ENCODE measurements at regions not wholly inside any gene's neighbourhood (a gene's known extent, or its start where the extent isn't known, plus 50 kb on each side); places are given as distances from the start of the nearest gene placed in this dataset.

DNA sequence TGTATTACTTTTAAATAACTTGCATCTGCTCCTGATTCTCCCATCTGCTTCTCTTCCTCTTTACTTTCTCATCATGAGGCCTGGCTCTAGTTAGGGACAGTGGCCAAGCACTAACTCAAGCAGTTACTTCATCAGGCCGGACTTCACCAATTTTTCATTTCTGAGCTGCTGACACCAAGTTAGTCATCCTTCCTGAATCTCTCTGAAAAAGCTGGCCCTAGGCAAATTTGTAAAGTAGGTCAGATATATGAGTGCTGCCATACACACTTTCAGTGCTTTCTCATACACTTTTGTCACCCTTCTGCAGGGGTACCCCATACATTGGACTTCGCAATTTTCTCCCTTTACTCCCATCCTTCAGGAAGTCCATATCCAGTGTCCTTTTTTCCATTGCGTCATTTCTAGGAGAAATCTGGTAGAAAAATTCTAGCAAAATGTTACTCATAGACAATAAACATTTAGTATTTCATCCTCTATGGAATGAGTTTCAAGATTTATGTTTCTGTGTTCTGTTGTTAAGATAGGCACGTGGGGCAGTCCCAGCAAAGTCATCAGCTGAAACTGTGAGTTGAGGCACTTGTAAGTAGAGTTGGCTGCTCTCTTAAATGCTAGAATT, 276.8 kb upstream of the TMPO start:
- FAIRE-seq: no peak
- DNase-seq (ENCODE audit: insufficient read length, low spot score): no peak

GRCh38 chr12:98243190-98243589, 272.2 kb upstream of the TMPO start:
- no peak for DNase-seq (ENCODE audit: insufficient read length, low spot score)
- FAIRE-seq: peak; percentile 11

GRCh38 chr12:98244136-98244535, 271.3 kb upstream of the TMPO start:
- DNase-seq (ENCODE audit: insufficient read length, low spot score): no peak
- FAIRE-seq: no peak

DNA sequence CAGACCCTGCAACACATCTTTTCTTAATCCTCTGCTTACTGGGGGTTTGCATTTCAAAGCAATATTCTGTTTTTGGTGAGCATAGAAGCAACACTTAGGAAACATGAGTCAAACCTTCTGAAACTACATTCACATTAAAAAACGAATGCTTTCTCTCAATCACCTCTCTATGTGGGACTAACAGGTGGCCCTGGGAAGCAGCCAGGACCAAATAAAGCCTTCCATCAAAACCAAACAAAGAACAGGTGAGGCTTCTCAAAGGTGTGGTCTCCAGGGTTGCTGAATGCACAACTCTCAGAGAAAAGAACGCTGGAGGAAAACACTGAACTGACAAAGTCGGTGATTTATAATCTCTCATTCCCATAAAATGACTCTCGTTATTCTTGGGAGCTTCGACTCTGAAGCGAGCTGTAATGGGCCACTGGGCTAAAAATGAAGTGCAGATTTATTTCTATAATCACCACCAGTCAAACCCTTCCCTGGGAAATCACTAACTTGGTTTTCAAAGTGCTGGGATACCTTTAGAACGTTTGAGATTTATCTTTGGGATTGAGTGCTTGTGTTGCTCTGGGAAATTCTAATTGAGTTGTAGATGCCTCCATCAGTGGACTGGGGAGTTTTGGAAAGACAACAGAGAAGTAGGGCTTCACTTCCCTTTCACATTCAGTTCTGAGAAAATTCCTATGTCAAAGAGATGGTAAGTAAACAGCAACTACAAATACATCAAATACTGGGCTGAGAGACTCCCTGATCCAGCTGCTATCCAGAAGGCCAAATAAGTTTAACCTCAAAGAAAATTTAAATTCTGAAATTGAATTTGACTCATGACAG, 262.0 kb upstream of the TMPO start:
- no peak for DNase-seq (ENCODE audit: insufficient read length, low spot score)
- no peak for FAIRE-seq

DNA sequence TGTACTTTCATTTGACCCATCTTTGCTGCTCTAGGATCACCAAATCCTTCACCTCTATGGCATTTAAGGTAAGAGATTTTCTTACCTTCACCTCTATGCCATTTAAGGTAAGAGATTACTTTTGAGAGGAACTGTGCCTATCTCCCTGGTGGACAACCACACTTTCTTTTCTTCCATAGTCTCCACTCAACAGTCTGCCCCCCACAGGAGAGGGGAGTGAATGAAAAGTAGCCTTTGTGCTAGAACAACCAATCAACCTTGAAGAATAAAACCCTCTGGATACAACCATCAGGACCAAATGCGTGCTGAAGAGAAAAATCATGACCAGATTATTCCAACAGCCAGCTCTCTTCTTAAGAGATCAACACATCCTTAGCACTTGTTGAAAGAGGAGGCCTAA, 258.6 kb upstream of the TMPO start:
- FAIRE-seq: no peak
- no peak for DNase-seq (ENCODE audit: insufficient read length, low spot score)

DNA sequence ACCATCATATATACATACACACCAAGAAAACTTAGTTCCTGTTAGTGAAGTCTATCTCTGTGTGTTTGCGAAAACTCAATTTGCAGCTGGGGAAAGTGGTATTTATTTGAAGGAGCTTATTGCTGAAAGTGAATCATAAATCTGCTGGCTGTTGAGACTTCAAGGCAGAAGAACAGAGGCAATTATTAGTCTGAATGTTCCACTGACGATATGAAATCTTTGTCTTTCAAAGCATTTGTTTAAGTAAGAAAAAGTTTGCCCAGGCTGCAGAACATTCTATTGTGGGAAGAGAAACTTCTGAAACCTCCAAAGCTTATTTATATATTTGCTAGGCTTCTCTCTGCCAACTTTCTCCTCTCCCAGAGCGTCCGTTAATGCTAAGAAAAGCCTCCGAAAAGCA, 255.7 kb upstream of the TMPO start:
- FAIRE-seq (no peak), DNase-seq (ENCODE audit: insufficient read length, low spot score) (no peak)

DNA sequence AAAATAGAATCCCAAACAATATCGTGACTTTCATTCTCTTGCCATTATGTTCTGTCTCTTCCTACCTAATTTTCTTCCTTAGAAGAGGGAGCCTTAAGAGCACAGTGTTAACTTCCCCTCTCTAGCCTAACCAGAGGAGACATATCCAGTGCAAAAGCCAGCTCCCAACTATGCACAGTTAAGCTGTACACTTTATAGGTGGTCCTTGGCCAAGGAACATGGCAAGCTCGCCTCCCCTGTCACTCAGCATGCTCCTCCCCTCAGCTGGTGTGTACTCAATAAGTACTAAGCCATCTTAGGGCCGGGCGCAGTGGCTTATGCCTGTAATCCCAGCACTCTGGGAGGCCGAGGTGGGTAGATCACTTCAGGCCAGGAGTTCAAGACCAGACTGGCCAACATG, 255.1 kb upstream of the TMPO start:
- FAIRE-seq (no peak), DNase-seq (ENCODE audit: insufficient read length, low spot score) (no peak)

- DNase-seq (ENCODE audit: insufficient read length, low spot score): no peak
- no peak for FAIRE-seq
Measured at GRCh38 chr12:98262902-98263301, 252.5 kb upstream of the TMPO start.

- FAIRE-seq: peak; percentile 57
- DNase-seq (ENCODE audit: insufficient read length, low spot score): peak; percentile 13
Measured at GRCh38 chr12:98274430-98275130, 240.8 kb upstream of the TMPO start.

- peak; percentile 11 for FAIRE-seq
Measured at GRCh38 chr12:98275131-98275475, 240.3 kb upstream of the TMPO start.

GRCh38 chr12:98280152-98280551, 235.2 kb upstream of the TMPO start:
- no peak for FAIRE-seq
- no peak for DNase-seq (ENCODE audit: insufficient read length, low spot score)

More at GRCh38 chr12:98275131-98275475, 240.3 kb upstream of the TMPO start:
- no peak for DNase-seq (ENCODE audit: insufficient read length, low spot score)

- DNase-seq (ENCODE audit: insufficient read length, low spot score) (no peak), FAIRE-seq (no peak)
Measured at GRCh38 chr12:98280621-98281020, 234.8 kb upstream of the TMPO start.

DNA sequence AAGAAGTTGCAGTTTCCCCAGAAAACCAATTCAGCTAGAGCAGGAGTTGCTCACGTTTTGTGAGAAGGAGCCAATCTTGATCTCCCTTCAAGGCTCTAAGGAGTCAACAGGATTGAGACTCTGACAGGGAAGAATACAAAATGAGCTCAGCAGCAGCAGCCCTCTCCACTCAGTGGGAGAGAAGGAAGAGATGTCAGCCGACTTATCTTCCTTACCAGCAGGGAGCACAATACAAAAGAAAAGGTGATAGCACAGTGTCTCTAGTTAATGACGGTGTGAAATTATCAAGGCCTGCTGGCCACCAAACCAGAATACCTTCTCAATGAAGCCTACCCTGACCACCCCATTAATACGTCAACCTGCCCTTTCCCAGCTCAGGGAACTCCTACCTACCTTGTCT, 223.6 kb upstream of the TMPO start:
- DNase-seq (ENCODE audit: insufficient read length, low spot score) (no peak), FAIRE-seq (no peak)

- no peak for FAIRE-seq
- no peak for DNase-seq (ENCODE audit: insufficient read length, low spot score)
Measured at GRCh38 chr12:98294051-98294805, 221.2 kb upstream of the TMPO start.

DNA sequence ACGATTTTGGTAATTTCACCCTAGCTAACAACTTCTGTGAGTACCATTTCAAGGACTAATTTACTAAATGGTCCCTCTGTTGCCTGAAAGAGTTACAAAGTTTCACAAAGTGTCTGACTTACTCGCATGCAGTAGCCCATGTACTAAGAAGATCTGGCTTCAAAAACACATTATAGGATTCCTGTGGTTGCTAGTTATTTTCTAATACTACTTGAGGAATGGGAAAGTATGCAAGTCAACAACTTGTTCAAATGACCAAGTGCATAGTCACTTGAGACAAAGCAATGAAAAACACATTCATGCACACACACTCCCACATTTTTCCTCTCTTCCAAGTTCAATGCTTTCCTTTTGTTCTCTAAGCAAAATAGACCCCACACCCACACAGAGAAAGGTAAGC, 219.7 kb upstream of the TMPO start:
- no peak for FAIRE-seq
- DNase-seq (ENCODE audit: insufficient read length, low spot score): no peak

- DNase-seq (ENCODE audit: insufficient read length, low spot score): no peak
- no peak for FAIRE-seq
Measured at GRCh38 chr12:98296462-98297079, 218.8 kb upstream of the TMPO start.

- FAIRE-seq (no peak), DNase-seq (ENCODE audit: insufficient read length, low spot score) (no peak)
Measured at GRCh38 chr12:98297538-98297937, 217.9 kb upstream of the TMPO start.

- no peak for FAIRE-seq
- no peak for DNase-seq (ENCODE audit: insufficient read length, low spot score)
Measured at GRCh38 chr12:98308141-98308540, 207.2 kb upstream of the TMPO start.

- FAIRE-seq (no peak), DNase-seq (ENCODE audit: insufficient read length, low spot score) (no peak)
Measured at GRCh38 chr12:98317939-98318899, 197.2 kb upstream of the TMPO start.

All from GM19239 (cell line).